ENCODE measurements at regions not wholly inside any gene's neighbourhood (a gene's known extent, or its start where the extent isn't known, plus 50 kb on each side); places are given as distances from the start of the nearest gene placed in this dataset.

- peak overlapping the region; percentile 7 for H3K27ac Mint-ChIP-seq
- peaks cover 19% of the 10 kb centered on the region for H3K27me3 Mint-ChIP-seq (ENCODE audit: low read depth, poor library complexity)
- H3K4me3 Mint-ChIP-seq: no peak overlapping the region
- peaks cover 10% of the 10 kb centered on the region for H3K4me1 Mint-ChIP-seq
- no peaks in the 10 kb centered on the region for H3K36me3 Mint-ChIP-seq (ENCODE audit: low read depth)
- no peaks in the 10 kb centered on the region for H3K9me3 Mint-ChIP-seq
- DNase-seq: no peak
- TF ChIP-seq, protein P1, sequence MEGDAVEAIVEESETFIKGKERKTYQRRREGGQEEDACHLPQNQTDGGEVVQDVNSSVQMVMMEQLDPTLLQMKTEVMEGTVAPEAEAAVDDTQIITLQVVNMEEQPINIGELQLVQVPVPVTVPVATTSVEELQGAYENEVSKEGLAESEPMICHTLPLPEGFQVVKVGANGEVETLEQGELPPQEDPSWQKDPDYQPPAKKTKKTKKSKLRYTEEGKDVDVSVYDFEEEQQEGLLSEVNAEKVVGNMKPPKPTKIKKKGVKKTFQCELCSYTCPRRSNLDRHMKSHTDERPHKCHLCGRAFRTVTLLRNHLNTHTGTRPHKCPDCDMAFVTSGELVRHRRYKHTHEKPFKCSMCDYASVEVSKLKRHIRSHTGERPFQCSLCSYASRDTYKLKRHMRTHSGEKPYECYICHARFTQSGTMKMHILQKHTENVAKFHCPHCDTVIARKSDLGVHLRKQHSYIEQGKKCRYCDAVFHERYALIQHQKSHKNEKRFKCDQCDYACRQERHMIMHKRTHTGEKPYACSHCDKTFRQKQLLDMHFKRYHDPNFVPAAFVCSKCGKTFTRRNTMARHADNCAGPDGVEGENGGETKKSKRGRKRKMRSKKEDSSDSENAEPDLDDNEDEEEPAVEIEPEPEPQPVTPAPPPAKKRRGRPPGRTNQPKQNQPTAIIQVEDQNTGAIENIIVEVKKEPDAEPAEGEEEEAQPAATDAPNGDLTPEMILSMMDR (IDR thresholded peaks at IDR 0.05): no peak
Observed at GRCh38 chr10:8554574-8554973, 500.1 kb downstream of the GATA3 start.

GRCh38 chr10:8556321-8556720, 501.8 kb downstream of the GATA3 start:
- Mint-ChIP-seq H3K36me3 (ENCODE audit: low read depth) (no peaks in the 10 kb centered on the region), H3K4me1 (peaks cover 10% of the 10 kb centered on the region), H3K4me3 (no peak overlapping the region), H3K27me3 (ENCODE audit: low read depth, poor library complexity) (peaks cover 26% of the 10 kb centered on the region), H3K9me3 (no peaks in the 10 kb centered on the region), H3K27ac (no peak overlapping the region)
- no peak for DNase-seq
- TF ChIP-seq, protein P1 (IDR thresholded peaks at IDR 0.05): no peak

GRCh38 chr10:8563478-8563877, 509.0 kb downstream of the GATA3 start:
- H3K4me1 Mint-ChIP-seq: peaks cover 31% of the 10 kb centered on the region
- H3K36me3 Mint-ChIP-seq (ENCODE audit: low read depth): no peaks in the 10 kb centered on the region
- no peak overlapping the region for H3K4me3 Mint-ChIP-seq
- no peak overlapping the region for H3K27ac Mint-ChIP-seq
- DNase-seq: no peak
- H3K9me3 Mint-ChIP-seq: peaks cover 3% of the 10 kb centered on the region
- TF ChIP-seq, protein P1 (IDR thresholded peaks at IDR 0.05): no peak
- H3K27me3 Mint-ChIP-seq (ENCODE audit: low read depth, poor library complexity): peaks cover 39% of the 10 kb centered on the region

DNA sequence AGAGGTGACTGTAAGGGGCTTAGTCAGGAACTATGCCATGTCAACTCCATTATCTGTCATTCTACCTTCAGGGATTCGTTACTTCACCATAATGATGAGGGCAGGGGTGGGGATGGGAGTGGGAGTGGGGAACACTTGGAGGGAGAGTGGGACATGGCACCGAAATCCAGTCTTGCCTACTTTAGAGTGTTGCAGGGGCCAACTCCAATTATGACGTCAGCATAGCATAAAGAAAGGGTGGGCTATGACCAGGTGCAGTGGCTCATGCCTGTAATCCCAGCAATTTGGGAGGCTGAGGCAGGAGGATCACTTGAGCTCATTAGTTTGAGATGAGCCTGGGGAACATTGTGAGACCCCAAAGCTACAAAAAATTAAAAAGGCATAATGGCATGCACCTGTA, 512.2 kb downstream of the GATA3 start:
- TF ChIP-seq, protein P1 (IDR thresholded peaks at IDR 0.05): no peak
- peaks cover 41% of the 10 kb centered on the region for H3K27me3 Mint-ChIP-seq (ENCODE audit: low read depth, poor library complexity)
- H3K4me1 Mint-ChIP-seq: peaks cover 34% of the 10 kb centered on the region
- no peak overlapping the region for H3K4me3 Mint-ChIP-seq
- peaks cover 3% of the 10 kb centered on the region for H3K9me3 Mint-ChIP-seq
- no peak overlapping the region for H3K27ac Mint-ChIP-seq
- DNase-seq: no peak
- no peaks in the 10 kb centered on the region for H3K36me3 Mint-ChIP-seq (ENCODE audit: low read depth)

- H3K9me3 Mint-ChIP-seq: peaks cover 5% of the 10 kb centered on the region
- H3K4me3 Mint-ChIP-seq: no peak overlapping the region
- TF ChIP-seq, protein P1 (IDR thresholded peaks at IDR 0.05): no peak
- H3K36me3 Mint-ChIP-seq (ENCODE audit: low read depth): no peaks in the 10 kb centered on the region
- peaks cover 31% of the 10 kb centered on the region for H3K4me1 Mint-ChIP-seq
- H3K27ac Mint-ChIP-seq: no peak overlapping the region
- DNase-seq: no peak
- H3K27me3 Mint-ChIP-seq (ENCODE audit: low read depth, poor library complexity): peaks cover 46% of the 10 kb centered on the region
Observed at GRCh38 chr10:8568401-8568800, 513.9 kb downstream of the GATA3 start.

DNA sequence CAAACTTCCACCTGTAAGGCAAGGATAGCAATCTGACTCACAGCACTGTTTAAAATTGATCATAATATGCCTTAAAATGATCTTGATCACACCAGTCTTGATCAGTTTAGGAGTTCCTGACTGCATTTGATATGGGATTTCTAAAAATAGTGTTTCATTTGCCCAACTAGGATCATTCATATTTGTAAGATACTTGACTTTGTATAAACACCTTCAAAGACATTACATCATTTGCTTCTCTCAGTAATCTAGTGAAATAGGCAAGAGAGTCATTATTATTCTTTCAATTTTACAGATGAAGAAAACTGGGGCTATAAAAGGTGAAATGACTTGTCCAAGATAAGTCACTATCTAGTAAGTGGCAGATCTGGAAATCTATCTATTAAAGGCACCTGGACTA, 521.1 kb downstream of the GATA3 start:
- DNase-seq: no peak
- H3K36me3 Mint-ChIP-seq (ENCODE audit: low read depth): no peaks in the 10 kb centered on the region
- TF ChIP-seq, protein P1 (IDR thresholded peaks at IDR 0.05): no peak
- no peak overlapping the region for H3K4me3 Mint-ChIP-seq
- H3K4me1 Mint-ChIP-seq: no peaks in the 10 kb centered on the region
- peaks cover 12% of the 10 kb centered on the region for H3K9me3 Mint-ChIP-seq
- no peak overlapping the region for H3K27ac Mint-ChIP-seq
- H3K27me3 Mint-ChIP-seq (ENCODE audit: low read depth, poor library complexity): peaks cover 42% of the 10 kb centered on the region

Measured in nephron progenitor cell (in vitro differentiated cells).